GM19035 (cell line): ENCODE measurements at regions not wholly inside any gene's neighbourhood (a gene's known extent, or its start where the extent isn't known, plus 50 kb on each side); places are given as distances from the start of the nearest gene placed in this dataset.
"Not testable (repeated sequence)": the region's sequence is repeated elsewhere in the genome, so short reads cannot be mapped to it uniquely, and the experiment has no call there.

Source experiments
- ATAC-seq: cut with Tn5 transposase; IDR thresholded peaks from one replicate; pipeline ENCODE4 v1.9.1; 2021; ENCODE audit not compliant: unreplicated experiment

DNA sequence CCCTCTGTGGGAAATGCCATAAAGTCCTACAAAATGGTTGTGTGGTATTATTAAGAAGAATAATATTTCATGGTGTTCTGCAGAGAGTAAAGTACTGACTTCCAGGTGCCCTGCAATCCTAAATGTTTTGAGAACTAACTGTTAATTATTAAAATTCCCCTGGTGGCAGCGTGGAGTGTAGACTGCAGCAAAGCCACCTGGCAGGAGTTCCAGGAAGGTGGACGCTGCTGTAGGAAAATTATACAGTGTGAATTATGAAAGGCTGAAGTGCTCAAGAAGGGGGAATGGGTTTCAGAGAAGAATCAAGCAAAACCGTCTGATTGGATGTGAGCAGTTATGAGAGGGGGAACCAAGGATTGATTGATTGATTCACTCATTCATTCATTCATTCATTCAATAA, 572.4 kb upstream of the PPP2R3A start:
- no peak for ATAC-seq

DNA sequence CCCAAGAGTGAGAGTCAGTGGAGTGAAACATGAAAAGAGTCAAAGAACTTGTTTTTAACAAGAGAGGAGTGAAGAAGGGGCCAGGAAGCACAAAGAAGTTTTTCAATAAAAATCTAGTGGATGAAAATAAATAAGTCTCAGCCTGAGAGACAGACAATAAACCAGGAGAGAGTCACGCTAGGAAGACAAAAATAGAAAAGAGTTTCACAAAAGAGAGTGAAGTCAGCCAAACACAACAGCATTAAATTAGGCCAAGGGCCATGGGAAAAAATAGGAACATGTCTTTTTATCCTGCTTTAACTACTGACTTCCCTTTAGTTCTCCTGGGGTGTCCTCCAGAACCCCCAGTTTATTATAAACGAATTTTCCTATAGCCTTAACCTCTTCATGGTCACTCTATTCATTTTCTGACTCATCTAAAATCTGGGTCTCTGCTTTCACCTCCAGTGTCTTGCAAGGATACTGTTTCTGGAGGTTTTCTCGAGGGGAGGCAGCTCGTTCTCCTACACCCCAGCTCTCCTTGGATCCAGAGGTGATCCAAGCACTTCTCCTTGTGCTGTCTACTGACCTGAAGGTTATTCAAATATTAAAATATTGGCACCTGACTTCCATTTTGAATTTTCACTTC, 571.5 kb upstream of the PPP2R3A start:
- ATAC-seq = no peak

DNA sequence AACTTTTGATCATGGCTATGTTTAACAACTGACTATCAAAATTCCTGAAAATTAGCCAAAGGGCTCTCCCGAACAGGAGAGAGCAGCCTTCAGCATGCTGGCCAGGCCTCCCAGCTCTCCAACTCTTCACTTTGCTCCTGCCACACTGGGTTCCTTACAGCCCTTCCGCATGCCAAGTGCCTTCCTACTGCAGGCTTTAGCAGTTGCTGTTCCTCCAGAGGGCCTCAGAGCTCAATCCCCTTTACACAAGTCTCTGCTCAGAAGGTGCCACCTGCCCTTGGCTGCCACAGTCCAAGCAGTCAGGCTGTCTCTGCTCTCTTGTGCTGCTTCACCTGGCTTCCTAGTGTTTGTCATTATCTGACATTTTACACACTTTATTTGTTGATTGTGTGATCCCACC, 553.1 kb upstream of the PPP2R3A start:
- no peak for ATAC-seq

DNA sequence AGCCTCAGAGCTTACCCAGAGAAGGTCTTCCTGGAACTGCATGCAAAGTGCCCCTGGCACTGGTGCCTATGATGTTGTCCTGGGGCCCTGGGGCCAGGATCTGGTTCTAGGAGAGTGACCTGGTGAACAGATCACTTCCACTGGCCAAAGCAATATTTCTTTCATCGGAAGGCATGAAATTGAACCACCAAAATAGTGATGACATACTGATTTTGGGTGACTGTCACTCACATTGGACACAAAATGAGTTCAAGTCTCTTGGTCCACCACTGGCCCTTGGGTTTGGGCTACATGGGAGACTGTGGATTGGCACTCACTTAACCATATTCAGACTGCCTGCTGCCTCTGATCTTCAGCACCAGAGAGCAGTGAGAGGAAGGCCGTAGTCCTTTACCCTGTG, 549.3 kb upstream of the PPP2R3A start:
- ATAC-seq = no peak

DNA sequence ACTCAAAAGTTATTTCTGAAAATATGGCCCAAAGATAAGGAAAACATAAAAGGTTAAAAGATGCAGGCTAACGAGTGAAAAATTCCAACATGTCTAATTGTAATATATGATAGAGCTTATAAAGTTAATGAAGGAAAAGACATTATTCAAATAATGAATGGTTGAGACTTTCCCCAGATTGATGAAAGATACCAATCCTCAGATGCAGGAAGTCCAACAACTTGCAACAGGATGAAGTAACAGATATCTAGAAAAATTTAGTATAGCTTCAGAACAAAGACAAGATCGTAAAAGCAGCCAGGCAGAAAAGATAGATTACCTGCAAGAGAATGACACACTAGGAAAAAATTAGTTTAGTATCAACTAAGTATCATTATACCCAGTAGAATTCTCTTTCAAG, 546.4 kb upstream of the PPP2R3A start:
- ATAC-seq = no peak

DNA sequence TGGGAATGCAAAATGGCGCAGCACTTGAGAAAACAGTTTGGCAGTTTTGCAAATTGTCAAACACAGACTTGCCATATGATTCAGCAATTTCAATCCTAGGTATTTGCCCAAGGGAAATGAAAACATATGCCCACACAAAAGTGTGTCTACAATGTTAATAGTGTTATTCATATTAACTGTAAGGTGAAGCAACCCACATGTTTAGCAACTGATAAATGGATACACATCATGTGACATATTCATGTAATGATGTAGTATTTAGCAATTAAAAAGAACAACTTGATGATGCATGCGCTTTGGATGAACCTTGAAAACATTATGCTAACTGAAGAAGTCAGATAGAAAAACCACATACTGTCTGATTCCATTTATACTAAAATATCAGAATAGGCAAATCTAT, 539.0 kb upstream of the PPP2R3A start:
- no peak for ATAC-seq

DNA sequence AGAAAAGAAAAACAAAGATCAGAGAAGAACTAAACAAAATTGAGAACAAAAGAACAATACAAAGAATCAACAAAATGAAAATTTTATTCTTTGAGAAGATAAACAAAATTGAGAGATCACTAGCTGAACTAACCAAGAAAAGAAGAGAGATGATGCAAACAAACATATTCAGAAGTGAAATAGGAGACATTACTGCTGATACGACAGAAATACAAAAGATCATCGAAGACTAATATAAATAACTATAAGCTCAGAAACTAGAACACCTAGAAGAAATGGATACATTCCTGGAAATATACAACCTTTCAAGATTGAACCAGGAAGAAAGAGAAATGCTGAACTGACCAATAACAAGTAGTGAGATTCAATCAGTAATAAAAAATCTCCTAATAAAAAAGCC, 533.1 kb upstream of the PPP2R3A start:
- ATAC-seq = no peak

DNA sequence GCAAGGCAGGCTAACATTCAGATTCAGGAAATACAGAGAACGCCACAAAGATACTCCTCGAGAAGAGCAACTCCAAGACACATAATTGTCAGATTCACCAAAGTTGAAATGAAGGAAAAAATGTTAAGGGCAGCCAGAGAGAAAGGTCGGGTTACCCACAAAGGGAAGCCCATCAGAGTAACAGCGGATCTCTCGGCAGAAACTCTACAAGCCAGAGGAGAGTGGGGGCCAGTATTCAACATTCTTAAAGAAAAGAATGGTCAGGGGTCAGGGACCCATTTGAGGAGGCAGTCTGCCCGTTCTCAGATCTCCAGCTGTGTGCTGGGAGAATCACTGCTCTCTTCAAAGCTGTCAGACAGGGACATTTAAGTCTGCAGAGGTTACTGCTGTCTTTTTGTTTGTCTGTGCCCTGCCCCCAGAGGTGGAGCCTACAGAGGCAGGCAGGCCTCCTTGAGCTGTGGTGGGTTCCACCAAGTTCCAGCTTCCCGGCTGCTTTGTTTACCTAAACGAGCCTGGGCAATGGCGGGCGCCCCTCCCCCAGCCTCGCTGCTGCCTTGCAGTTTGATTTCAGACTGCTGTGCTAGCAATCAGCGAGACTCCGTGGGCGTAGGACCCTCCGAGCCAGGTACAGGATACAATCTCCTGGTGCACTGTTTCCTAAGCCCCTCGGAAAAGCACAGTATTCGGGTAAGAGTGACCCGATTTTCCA, 526.5 kb upstream of the PPP2R3A start:
- not testable (repeated sequence) for ATAC-seq

DNA sequence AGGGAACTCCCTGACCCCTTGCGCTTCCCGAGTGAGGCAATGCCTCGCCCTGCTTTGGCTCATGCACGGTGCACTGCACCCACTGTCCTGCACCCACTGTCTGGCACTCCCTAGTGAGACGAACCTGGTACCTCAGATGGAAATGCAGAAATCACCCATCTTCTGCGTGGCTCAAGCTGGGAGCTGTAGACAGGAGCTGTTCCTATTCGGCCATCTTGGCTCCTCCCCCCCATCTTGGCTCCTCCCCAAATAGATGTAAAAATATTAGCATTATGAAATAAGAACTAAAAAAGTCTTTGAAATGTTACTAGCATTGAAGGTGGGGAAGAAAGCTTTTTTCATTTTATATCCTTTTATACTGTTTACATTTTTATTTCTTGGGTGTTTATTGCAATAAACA, 525.9 kb upstream of the PPP2R3A start:
- not testable (repeated sequence) for ATAC-seq

DNA sequence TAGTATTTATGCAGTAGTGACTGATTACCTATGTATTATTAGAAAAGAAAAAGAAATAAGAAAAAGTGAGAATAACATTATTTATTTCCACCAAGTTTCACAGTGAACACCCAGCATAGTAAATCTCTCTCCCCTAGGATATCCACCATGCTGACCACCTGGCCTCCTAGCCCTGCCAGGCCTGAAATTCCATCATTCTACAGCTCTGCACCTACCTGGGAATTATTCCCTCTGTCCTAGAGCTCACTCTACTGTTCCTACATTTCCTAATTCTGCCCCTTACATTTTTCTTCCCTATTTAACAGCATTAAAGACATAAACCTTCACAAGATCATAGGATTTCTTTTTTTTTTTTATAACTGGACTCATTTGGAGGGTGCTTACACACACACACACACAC, 525.3 kb upstream of the PPP2R3A start:
- no peak for ATAC-seq

DNA sequence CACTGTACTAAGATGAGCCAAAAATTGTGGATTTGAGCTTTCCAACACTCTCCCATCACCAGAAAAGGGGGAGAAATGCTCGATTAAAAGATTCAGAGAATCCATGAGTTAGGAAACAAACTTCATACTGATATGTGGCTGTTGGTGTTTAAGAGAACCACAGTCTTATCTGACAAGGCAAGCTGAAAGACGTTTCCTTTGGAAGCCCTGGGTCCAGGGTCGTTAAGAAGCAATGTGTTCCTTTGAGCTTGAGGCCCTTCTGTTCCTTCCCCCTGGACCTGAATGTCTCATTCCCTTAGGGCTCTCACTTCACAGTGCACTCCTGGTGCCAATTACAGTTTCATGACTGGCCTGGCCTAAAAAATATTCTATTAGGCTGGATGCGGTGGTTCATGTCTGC, 524.8 kb upstream of the PPP2R3A start:
- ATAC-seq = no peak

DNA sequence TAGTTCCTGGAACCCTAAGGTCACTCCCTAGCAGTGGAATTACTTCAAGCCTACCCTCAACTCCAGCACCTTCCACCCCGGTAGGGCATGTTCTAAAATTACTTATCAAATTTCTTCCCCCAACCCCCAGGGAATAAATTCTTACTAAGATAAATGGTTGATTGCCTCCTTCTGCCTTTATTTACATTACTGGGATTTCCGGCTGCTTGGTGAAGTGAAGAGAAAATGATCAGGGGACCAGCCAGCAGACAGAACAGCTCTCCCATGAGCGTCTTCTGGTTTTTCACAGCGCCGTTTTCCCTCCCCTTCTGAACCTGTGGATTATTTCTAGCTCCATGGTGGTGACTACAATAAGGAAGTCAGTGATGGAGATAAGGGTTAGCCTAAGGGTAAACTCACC, 521.5 kb upstream of the PPP2R3A start:
- no peak for ATAC-seq

DNA sequence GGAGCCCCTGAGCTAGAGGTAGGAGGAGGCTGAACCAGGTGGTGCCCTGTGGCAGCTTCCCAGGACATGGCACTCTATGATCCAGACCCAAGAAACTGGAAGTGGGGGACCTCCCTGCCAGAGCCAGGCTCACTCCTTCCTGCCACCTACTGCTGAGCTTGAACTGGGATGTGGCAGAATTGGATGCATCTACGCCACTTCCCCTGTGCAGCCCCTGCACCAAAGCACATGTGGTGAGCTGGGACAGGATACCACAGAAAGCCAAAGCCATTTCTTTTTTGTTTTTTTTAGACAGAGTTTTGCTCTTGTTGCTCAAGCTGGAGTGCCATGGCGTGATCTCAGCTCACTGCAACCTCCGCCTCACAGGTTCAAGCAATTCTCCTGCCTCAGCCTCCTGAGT, 518.0 kb upstream of the PPP2R3A start:
- ATAC-seq = no peak

DNA sequence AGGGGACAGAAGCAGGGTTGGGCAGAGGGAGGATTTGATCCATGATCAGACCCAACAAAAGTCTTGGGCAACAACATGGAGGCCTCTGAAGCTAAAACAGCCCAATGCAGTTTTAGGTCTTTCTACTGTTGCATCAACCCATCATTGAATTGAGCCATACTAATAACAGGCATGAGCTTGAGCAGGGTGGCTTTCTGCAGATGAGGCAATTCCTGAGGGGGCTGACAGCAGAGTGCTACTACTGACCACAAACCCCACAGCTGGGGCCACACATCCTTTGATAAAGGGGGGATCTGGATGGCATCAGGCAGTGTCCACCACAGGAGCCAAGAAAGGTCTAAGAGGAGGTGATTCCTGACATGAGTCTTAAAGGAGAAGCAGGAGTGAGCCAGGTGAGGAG, 517.0 kb upstream of the PPP2R3A start:
- ATAC-seq = no peak

DNA sequence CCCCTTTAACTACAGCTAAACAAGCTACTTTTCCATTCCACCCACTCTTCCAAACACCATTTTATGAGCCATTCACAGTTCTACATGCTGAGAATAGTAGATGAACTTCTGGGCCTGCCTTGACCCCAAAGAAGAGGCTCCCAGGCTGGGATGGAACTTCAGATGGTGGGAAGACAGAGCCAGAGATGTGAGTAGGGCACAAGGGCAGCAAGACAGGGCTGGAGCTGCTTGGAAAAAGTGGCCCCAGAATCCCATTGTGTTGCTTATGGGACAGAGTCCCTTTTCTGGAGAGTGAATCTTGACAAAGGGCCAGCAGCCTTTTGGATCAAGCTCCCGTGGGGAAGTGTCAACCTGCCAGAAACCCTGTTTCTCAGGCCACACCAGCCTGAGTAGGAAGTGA, 516.5 kb upstream of the PPP2R3A start:
- ATAC-seq = no peak

DNA sequence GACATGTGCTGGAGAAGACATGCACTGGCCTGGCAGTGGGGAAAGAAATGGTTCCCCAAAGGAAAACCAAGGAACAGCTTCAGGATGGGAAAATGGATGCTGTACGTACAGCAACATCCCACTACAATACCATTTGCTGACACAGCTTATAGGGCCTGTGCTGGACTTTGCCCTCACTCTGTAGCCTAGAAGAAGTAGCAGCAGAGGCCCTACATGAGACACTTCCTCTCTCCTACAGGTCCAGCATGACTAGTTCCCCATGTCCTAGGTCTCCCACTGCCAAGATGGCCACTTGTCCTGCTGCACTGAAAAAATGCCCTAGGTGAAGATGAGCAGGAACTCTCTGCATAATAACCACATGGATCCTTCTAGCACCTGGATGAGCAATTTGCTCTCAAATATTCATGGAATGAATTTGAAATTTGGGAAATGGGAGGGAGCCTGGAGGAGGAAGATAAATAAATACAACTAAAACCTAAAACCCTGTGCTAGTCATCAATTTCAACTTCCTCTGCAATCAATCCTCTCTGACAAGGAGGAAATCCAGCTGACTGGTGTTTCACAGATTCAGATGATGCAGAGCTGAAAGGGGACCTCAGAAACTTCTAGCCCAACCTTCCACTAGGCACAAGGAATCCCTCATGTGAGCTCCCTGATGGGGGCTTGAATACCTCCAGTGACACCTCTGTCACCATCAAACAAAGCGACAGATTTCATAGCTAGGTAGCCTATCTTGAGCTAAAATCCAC, 514.3 kb upstream of the PPP2R3A start:
- ATAC-seq = no peak

DNA sequence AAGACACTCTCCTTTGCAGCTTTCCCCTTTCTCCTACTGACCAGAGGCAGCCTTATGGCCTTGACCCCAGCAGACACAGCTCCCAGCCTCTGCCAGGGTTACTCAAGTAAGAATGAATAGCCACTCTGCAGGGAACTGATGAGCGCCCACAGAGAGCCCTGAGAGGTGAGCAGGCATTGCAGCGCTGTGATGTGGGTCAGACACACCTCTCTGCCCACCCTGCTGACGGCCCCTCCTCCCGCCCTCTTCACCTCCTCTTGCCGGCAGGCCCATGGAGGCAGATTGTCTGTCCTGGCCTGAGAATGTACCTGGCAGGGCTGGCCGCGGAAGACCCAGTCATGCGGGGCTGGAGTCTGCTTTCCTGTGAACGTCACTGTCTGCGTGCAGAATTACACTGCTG, 512.6 kb upstream of the PPP2R3A start:
- no peak for ATAC-seq

DNA sequence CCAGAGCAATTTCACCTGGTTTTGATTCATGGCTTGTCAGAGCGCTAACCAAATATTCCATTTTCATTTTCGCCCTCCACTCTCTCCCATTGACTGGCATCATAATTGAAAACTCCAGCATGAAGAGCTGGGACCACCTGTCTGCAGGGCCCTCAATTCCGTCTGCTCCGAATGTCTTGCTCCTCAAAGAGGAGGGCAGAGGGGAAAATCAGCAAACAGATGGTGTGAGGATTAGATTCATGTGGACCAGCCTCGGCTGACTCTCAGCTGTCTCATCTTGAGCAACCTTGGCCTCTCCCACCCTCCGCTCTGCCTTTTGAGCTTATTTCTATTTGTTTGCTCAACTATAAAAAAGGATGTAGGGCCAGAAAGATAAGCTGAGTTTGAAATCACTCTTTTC, 512.2 kb upstream of the PPP2R3A start:
- ATAC-seq = no peak

DNA sequence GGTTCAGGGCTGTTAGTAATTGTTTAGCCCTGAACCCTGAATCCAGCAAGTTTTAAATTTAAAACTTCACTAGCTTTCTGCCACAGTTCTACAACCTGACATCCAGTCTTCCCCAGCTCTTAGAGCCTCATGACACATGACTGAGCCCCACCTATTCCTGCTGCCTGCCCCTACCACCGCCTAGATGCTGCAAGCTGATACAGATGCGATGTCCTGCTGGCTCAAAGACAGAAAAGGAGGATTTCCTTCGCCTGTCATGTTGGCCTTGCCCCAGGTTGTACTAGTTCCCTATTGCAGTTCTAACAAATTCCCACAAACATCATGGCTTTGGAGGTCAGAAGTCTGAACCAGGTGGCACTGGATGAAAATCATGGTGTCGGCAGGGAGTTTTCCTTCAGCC, 510.6 kb upstream of the PPP2R3A start:
- no peak for ATAC-seq

DNA sequence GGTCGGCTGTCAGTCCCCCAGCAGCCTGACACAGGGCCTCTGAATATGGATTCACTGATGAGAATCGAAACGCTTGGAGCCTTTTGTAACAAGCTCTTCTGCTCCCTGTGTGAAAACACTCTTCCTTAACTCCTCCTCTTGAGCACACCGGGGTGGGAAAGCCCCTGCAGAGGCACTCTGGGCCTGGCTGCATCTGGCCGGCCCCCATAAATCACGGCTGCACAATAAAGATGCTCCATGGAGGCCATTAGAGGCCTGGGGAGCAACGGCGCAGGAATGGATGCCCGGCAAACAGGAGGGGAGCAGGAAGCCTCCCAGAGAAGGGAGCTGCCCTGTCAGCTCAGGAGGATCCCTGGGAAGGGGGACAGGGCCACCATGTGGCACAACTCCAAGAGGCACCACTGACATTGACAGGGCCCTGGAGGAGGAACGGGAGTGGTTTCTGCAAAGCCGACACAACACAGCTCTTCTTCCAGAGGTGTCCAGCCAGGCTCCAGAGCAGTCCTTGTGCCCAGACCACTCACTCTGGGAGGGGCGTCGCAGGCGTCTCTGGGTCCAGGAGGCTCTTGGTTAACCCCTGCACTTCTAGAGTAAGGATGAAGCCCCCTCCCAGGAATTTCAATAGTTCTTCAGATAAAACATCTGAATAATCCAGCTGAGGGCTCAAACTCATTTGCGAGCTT, 509.3 kb upstream of the PPP2R3A start:
- no peak for ATAC-seq

DNA sequence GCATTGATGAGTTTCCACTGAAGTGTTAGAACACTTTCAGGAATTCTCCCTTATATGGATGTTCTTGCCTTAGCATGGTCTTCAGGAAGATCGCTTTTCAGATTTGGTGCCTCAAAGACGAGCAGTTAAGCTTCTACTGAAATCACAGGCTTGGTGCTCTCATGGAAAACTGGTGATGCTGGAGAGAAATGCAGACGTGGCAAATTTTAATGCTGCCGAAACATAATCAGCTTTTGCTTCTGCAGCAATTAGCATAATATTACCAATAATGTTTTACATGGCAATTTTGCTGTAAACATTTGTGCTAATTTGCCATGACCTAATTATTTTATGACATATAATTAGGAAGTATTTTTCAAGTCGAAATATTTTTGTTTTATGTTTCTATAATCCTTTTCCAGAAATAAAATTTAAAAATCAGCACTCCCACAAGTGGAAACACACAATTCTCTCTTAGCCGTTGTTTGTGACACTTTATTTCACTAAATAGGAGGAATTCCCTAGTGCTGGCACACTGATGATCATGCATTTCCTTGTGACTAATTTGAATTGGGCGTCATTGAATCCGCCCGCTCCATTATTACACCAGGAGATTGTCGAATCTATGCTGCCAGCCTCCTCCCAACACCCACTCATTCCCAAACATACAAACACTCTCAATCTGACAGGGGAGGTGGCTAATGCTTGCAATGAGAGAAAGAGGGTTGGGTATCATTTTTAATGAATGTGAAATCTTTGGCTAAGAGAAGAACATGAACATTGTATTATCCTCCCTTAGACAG, 506.8 kb upstream of the PPP2R3A start:
- no peak for ATAC-seq
